WTC11 (cell line): ENCODE measurements at regions not wholly inside any gene's neighbourhood (a gene's known extent, or its start where the extent isn't known, plus 50 kb on each side); places are given as distances from the start of the nearest gene placed in this dataset.

Source experiments
- ATAC-seq: fragments of 200-7000 bp; cut with Tn5 transposase; 2 replicates; pipeline ENCODE4 v1.10.0; 2021; ENCODE audit warnings: mild to moderate bottlenecking, moderate library complexity
- CTCF ChIA-PET: fragments of 300-600 bp; sonication (Branson Sonifier 250); formaldehyde crosslinking; loops from one replicate; lab custom pipeline; 2021; ENCODE audit warnings: antibody characterized with exemption; lab: Charles Lee
- POLR2A ChIA-PET: fragments of 350-600 bp; sonication (Branson Sonifier 250); formaldehyde crosslinking; loops from one replicate; lab custom pipeline; 2021; ENCODE audit warnings: antibody characterized with exemption; lab: Charles Lee
- DNase-seq: peaks from one replicate; pipeline ENCODE4 v3.0.0; 2021; ENCODE audit warnings: low spot score
- H3K27ac Mint-ChIP-seq: 2 replicates; pipeline ENCODE4 v1.8.0; 2021; ENCODE audit warnings: mixed read lengths
- H3K27me3 Mint-ChIP-seq: 2 replicates; pipeline ENCODE4 v1.8.0; 2021; ENCODE audit warnings: low read depth, mild to moderate bottlenecking, moderate library complexity, mixed read lengths
- H3K36me3 Mint-ChIP-seq: 2 replicates; pipeline ENCODE4 v1.8.0; 2021; ENCODE audit warnings: mixed read lengths
- H3K4me1 Mint-ChIP-seq: 2 replicates; pipeline ENCODE4 v1.8.0; 2022; ENCODE audit warnings: mixed read lengths
- H3K4me3 Mint-ChIP-seq: 2 replicates; pipeline ENCODE4 v1.8.0; 2021; ENCODE audit warnings: mild to moderate bottlenecking, moderate library complexity, mixed read lengths
- H3K9me3 Mint-ChIP-seq: 2 replicates; pipeline ENCODE4 v1.8.0; 2021; ENCODE audit warnings: mixed read lengths
- AFF4 ChIP-seq: sonication (generic); formaldehyde crosslinking; IDR thresholded peaks from 2 replicates; pipeline ENCODE4 v1.8.1; 2023; ENCODE audit warnings: mild to moderate bottlenecking, missing genetic modification reagents, borderline replicate concordance
- E2F1 ChIP-seq: sonication (generic); formaldehyde crosslinking; IDR thresholded peaks from 2 replicates; pipeline ENCODE4 v1.8.0; 2022; ENCODE audit warnings: mild to moderate bottlenecking, missing genetic modification reagents
- FOXP1 ChIP-seq: sonication (generic); formaldehyde crosslinking; IDR thresholded peaks from 2 replicates; pipeline ENCODE4 v1.8.0; 2022; ENCODE audit warnings: missing genetic modification reagents, mild to moderate bottlenecking, moderate library complexity, borderline replicate concordance
- GTF2I ChIP-seq: fragments of 250-450 bp; sonication (Bioruptor Pico); conservative IDR thresholded peaks from 2 replicates; pipeline ENCODE4 v1.4.0; 2021; ENCODE audit warnings: mild to moderate bottlenecking
- JAZF1 ChIP-seq: fragments of 250-450 bp; sonication (Bioruptor Pico); IDR thresholded peaks from 2 replicates; pipeline ENCODE4 v1.9.0; 2021; ENCODE audit warnings: moderate library complexity, mild to moderate bottlenecking, inconsistent platforms
- NFE2L1 ChIP-seq: sonication (generic); formaldehyde crosslinking; IDR thresholded peaks from 2 replicates; pipeline ENCODE4 v1.8.1; 2023; ENCODE audit warnings: missing genetic modification reagents
- NFYB ChIP-seq: sonication (generic); formaldehyde crosslinking; conservative IDR thresholded peaks from 2 replicates; pipeline ENCODE4 v1.8.0; 2022; ENCODE audit warnings: low read depth, missing genetic modification reagents
- NR1H2 ChIP-seq: sonication (generic); formaldehyde crosslinking; IDR thresholded peaks from 2 replicates; pipeline ENCODE4 v1.9.0; 2021; ENCODE audit warnings: mild to moderate bottlenecking, moderate library complexity, missing genetic modification reagents
- NR3C1 ChIP-seq: sonication (generic); formaldehyde crosslinking; conservative IDR thresholded peaks from 2 replicates; pipeline ENCODE4 v1.8.1; 2023; ENCODE audit warnings: low read depth, mild to moderate bottlenecking, missing genetic modification reagents
- SOX15 ChIP-seq: fragments of 250-450 bp; sonication (Bioruptor Pico); IDR thresholded peaks from 2 replicates; pipeline ENCODE4 v1.9.0; 2021; ENCODE audit warnings: mild to moderate bottlenecking
- SP1 ChIP-seq: sonication (generic); formaldehyde crosslinking; conservative IDR thresholded peaks from 2 replicates; pipeline ENCODE4 v1.8.1; 2022; ENCODE audit warnings: missing genetic modification reagents
- ZBTB21 ChIP-seq: sonication (generic); formaldehyde crosslinking; IDR thresholded peaks from 2 replicates; pipeline ENCODE4 v1.8.1; 2023; ENCODE audit warnings: mild to moderate bottlenecking, missing genetic modification reagents, borderline replicate concordance
- ZBTB43 ChIP-seq: sonication (generic); formaldehyde crosslinking; IDR thresholded peaks from 2 replicates; pipeline ENCODE4 v1.8.1; 2023; ENCODE audit warnings: mild to moderate bottlenecking, missing genetic modification reagents
- ZMAT4 ChIP-seq: fragments of 250-450 bp; sonication (Bioruptor Pico); IDR thresholded peaks from 2 replicates; pipeline ENCODE4 v1.9.0; 2021; ENCODE audit warnings: mild to moderate bottlenecking
- ZNF512 ChIP-seq: sonication (generic); formaldehyde crosslinking; IDR thresholded peaks from 2 replicates; pipeline ENCODE4 v1.8.1; 2022; ENCODE audit warnings: missing genetic modification reagents, borderline replicate concordance
- ZNF532 ChIP-seq: fragments of 250-450 bp; sonication (Bioruptor Pico); IDR thresholded peaks from 2 replicates; pipeline ENCODE4 v1.9.0; 2021; ENCODE audit warnings: mild to moderate bottlenecking, borderline replicate concordance
- ZNF671 ChIP-seq: fragments of 250-450 bp; sonication (Bioruptor Pico); IDR thresholded peaks from 2 replicates; pipeline ENCODE4 v1.8.0; 2021; ENCODE audit warnings: mild to moderate bottlenecking
- TF ChIP-seq, protein P1 (sequence below): sonication (generic); formaldehyde crosslinking; conservative IDR thresholded peaks from 2 replicates; pipeline ENCODE4 v1.8.1; 2022; ENCODE audit warnings: mild to moderate bottlenecking, missing genetic modification reagents
- TF ChIP-seq, protein P2 (sequence below): sonication (generic); formaldehyde crosslinking; conservative IDR thresholded peaks from 2 replicates; pipeline ENCODE4 v1.8.1; 2023; ENCODE audit warnings: mild to moderate bottlenecking, low read depth, missing genetic modification reagents, moderate library complexity

DNA sequence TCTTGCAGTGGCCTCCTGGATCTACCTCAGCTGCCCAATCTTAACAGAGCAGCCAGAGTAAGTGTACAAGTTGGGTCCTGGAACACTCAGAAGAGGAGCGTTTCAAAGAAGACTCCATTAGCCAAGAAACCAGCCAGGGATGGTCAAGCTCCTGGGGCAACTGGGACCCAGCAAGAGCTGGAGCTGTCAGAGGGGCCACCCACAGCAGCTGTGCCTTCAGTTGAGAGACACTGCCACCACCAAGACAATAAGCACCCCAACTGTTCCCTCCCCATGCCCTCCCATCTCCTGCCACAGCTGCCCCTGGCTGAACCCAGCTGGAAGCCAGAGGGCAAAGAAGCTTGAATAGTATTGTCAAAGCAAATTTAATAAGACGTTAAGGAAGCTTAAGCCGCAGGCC, 110.6 kb upstream of the TLE3 start:
- Mint-ChIP-seq H3K4me1 (peaks cover 18% of the 10 kb centered on the region), H3K9me3 (peaks cover 6% of the 10 kb centered on the region; the same call in 1 of the 2 replicates), H3K27me3 (no peaks in the 10 kb centered on the region), H3K4me3 (no peak overlapping the region), H3K36me3 (no peaks in the 10 kb centered on the region), H3K27ac (no peak overlapping the region)
- ATAC-seq: no peak
- ChIA-PET CTCF (no interaction called here), POLR2A (no interaction called here)
- TF ChIP-seq ZMAT4 (CRISPR knock-in tag): no peak
- TF ChIP-seq GTF2I (CRISPR knock-in tag): no peak
- no peak for DNase-seq

DNA sequence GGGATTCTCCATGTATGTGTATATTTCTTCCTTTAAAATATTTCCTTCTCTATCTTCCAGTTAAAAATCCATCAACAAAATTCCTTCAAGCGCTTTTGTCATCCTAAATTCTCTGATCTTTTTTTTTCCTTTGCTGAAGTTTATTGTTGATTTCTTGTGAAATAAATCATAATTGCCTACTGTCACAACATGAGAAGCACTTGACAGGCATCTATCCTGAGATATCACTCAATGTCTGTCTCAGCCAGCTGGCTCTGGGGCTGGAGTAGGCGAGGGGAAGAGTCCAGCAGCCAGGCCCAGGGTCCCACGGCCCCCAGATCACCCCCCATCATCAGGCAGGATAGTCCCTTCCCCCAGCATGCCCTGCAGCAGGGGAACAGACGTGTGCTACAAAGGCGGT, 109.0 kb upstream of the TLE3 start:
- ATAC-seq (no peak), DNase-seq (no peak)
- Mint-ChIP-seq H3K4me1 (peaks cover 12% of the 10 kb centered on the region; the same call in 1 of the 2 replicates), H3K9me3 (peaks cover 6% of the 10 kb centered on the region; the same call in 1 of the 2 replicates), H3K27ac (no peak overlapping the region), H3K36me3 (no peaks in the 10 kb centered on the region), H3K4me3 (no peak overlapping the region), H3K27me3 (no peaks in the 10 kb centered on the region)
- ChIA-PET CTCF (no interaction called here), POLR2A (no interaction called here)
- no peak for TF ChIP-seq NR1H2
- no peak for TF ChIP-seq ZNF512 (CRISPR knock-in tag)
- no peak for TF ChIP-seq SP1
- TF ChIP-seq NR3C1 (CRISPR knock-in tag): no peak
- TF ChIP-seq AFF4 (CRISPR knock-in tag): no peak
- TF ChIP-seq E2F1 (CRISPR knock-in tag): no peak
- TF ChIP-seq JAZF1: no peak
- no peak for TF ChIP-seq FOXP1 (CRISPR knock-in tag)
- TF ChIP-seq ZNF532 (CRISPR knock-in tag): no peak
- TF ChIP-seq, protein P1, sequence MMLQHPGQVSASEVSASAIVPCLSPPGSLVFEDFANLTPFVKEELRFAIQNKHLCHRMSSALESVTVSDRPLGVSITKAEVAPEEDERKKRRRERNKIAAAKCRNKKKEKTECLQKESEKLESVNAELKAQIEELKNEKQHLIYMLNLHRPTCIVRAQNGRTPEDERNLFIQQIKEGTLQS: no peak
- no peak for TF ChIP-seq ZNF671
- no peak for TF ChIP-seq ZBTB21 (CRISPR knock-in tag)
- no peak for TF ChIP-seq NFYB
- no peak for TF ChIP-seq GTF2I (CRISPR knock-in tag)
- TF ChIP-seq, protein P2, sequence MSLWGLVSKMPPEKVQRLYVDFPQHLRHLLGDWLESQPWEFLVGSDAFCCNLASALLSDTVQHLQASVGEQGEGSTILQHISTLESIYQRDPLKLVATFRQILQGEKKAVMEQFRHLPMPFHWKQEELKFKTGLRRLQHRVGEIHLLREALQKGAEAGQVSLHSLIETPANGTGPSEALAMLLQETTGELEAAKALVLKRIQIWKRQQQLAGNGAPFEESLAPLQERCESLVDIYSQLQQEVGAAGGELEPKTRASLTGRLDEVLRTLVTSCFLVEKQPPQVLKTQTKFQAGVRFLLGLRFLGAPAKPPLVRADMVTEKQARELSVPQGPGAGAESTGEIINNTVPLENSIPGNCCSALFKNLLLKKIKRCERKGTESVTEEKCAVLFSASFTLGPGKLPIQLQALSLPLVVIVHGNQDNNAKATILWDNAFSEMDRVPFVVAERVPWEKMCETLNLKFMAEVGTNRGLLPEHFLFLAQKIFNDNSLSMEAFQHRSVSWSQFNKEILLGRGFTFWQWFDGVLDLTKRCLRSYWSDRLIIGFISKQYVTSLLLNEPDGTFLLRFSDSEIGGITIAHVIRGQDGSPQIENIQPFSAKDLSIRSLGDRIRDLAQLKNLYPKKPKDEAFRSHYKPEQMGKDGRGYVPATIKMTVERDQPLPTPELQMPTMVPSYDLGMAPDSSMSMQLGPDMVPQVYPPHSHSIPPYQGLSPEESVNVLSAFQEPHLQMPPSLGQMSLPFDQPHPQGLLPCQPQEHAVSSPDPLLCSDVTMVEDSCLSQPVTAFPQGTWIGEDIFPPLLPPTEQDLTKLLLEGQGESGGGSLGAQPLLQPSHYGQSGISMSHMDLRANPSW (CRISPR knock-in tag): no peak
- TF ChIP-seq SOX15 (CRISPR knock-in tag): no peak
- TF ChIP-seq ZBTB43 (CRISPR knock-in tag): no peak
- TF ChIP-seq NFE2L1: no peak
